MM.1S (cell line): ENCODE measurements at regions not wholly inside any gene's neighbourhood (a gene's known extent, or its start where the extent isn't known, plus 50 kb on each side); places are given as distances from the start of the nearest gene placed in this dataset.

Experiments
- DNase-seq: peaks from one replicate; pipeline ENCODE4 v3.0.0-alpha.2; 2015
- H2AFZ ChIP-seq: fragments of 300-600 bp; sonication (generic); 2 replicates; pipeline ENCODE4 v1.6.0; 2016; ENCODE audit warnings: antibody characterized with exemption, low read length
- H3F3A ChIP-seq: fragments of 300-600 bp; sonication (generic); 2 replicates; pipeline ENCODE4 v1.6.1; 2016; ENCODE audit warnings: mild to moderate bottlenecking, antibody characterized with exemption, low read length, moderate library complexity, mixed read lengths; ENCODE audit not compliant: insufficient read depth
- H3K27ac ChIP-seq: fragments of 300-600 bp; sonication (generic); 2 replicates; pipeline ENCODE4 v1.5.1; 2016; ENCODE audit warnings: mild to moderate bottlenecking, low read length
- H3K27me3 ChIP-seq: fragments of 300-600 bp; sonication (generic); replicated peaks from 2 replicates; pipeline ENCODE4 v1.6.0; 2016; ENCODE audit warnings: low read length; ENCODE audit not compliant: insufficient read depth
- H3K36me3 ChIP-seq: fragments of 300-600 bp; sonication (generic); replicated peaks from 2 replicates; pipeline ENCODE4 v1.6.1; 2016; ENCODE audit warnings: mild to moderate bottlenecking, low read length, mixed read lengths; ENCODE audit not compliant: insufficient read depth
- H3K4me1 ChIP-seq: fragments of 300-600 bp; sonication (generic); 2 replicates; pipeline ENCODE4 v1.6.1; 2016; ENCODE audit warnings: low read length, mixed read lengths
- H3K4me2 ChIP-seq: fragments of 300-600 bp; sonication (generic); 2 replicates; pipeline ENCODE4 v1.6.0; 2016; ENCODE audit warnings: low read depth, low read length
- H3K4me3 ChIP-seq: fragments of 300-600 bp; sonication (generic); 2 replicates; pipeline ENCODE4 v1.5.1; 2016; ENCODE audit warnings: low read length, mixed read lengths
- H3K79me2 ChIP-seq: fragments of 300-600 bp; sonication (generic); 2 replicates; pipeline ENCODE4 v1.6.1; 2016; ENCODE audit warnings: mixed run types, low read length, mixed read lengths
- H3K9ac ChIP-seq: fragments of 300-600 bp; sonication (generic); 2 replicates; pipeline ENCODE4 v1.6.1; 2016; ENCODE audit warnings: low read length, mixed read lengths
- H3K9me2 ChIP-seq: fragments of 300-600 bp; sonication (generic); replicated peaks from 2 replicates; pipeline ENCODE4 v1.6.1; 2016; ENCODE audit warnings: mild to moderate bottlenecking, low read length, mixed read lengths; ENCODE audit not compliant: insufficient read depth
- H3K9me3 ChIP-seq: fragments of 300-600 bp; sonication (generic); replicated peaks from 2 replicates; pipeline ENCODE4 v1.6.1; 2016; ENCODE audit warnings: mild to moderate bottlenecking, low read length, mixed read lengths; ENCODE audit not compliant: insufficient read depth
- H4K20me1 ChIP-seq: fragments of 300-600 bp; sonication (generic); 2 replicates; pipeline ENCODE4 v1.6.1; 2016; ENCODE audit warnings: mild to moderate bottlenecking, low read length, moderate library complexity, mixed read lengths; ENCODE audit not compliant: insufficient read depth
- CTCF ChIP-seq: fragments of 300-600 bp; sonication (generic); IDR thresholded peaks from 2 replicates; pipeline ENCODE4 v1.5.1; 2016; ENCODE audit warnings: antibody characterized with exemption, low read length, mixed read lengths
- EZH2 ChIP-seq: fragments of 300-600 bp; sonication (generic); optimal IDR thresholded peaks from 2 replicates; pipeline ENCODE3; 2017; ENCODE audit warnings: low read depth, mild to moderate bottlenecking, antibody characterized with exemption, low read length, mixed read lengths
- EZH2phosphoT487 ChIP-seq: fragments of 300-600 bp; sonication (generic); IDR thresholded peaks from 2 replicates; pipeline ENCODE4 v1.6.1; 2018; ENCODE audit warnings: antibody characterized with exemption, low read length

- no peak overlapping the region for H3K4me3 ChIP-seq
- no peaks in the 10 kb centered on the region for H3K27me3 ChIP-seq
- TF ChIP-seq EZH2, result no peak
- TF ChIP-seq CTCF, result no peak
- TF ChIP-seq EZH2phosphoT487, result no peak
- no peak overlapping the region for H2AFZ ChIP-seq
- H4K20me1 ChIP-seq, result no peaks in the 10 kb centered on the region
- H3K4me1 ChIP-seq, result no peaks in the 10 kb centered on the region
- no peaks in the 10 kb centered on the region for H3K79me2 ChIP-seq
- H3K9me2 ChIP-seq, result no peaks in the 10 kb centered on the region
- H3K9me3 ChIP-seq, result no peaks in the 10 kb centered on the region
- no peak for DNase-seq
- no peak overlapping the region for H3K4me2 ChIP-seq
- H3K27ac ChIP-seq, result no peak overlapping the region
- H3F3A ChIP-seq, result no peaks in the 10 kb centered on the region
- no peak overlapping the region for H3K9ac ChIP-seq
- H3K36me3 ChIP-seq, result no peaks in the 10 kb centered on the region
Observed at GRCh38 chrX:97931586-97931985, 1047.9 kb downstream of the RPA4 start.

GRCh38 chrX:97936296-97936695, 1052.6 kb downstream of the RPA4 start:
- H3K9me3 ChIP-seq, result no peaks in the 10 kb centered on the region
- H3K9me2 ChIP-seq, result no peaks in the 10 kb centered on the region
- no peaks in the 10 kb centered on the region for H4K20me1 ChIP-seq
- H3K79me2 ChIP-seq, result no peaks in the 10 kb centered on the region
- no peak overlapping the region for H3K4me2 ChIP-seq
- H2AFZ ChIP-seq, result no peak overlapping the region
- DNase-seq, result no peak
- TF ChIP-seq EZH2phosphoT487, result no peak
- no peak for TF ChIP-seq EZH2
- TF ChIP-seq CTCF, result no peak
- no peak overlapping the region for H3K27ac ChIP-seq
- no peaks in the 10 kb centered on the region for H3K27me3 ChIP-seq
- no peaks in the 10 kb centered on the region for H3K36me3 ChIP-seq
- H3K4me1 ChIP-seq, result no peaks in the 10 kb centered on the region
- no peak overlapping the region for H3K4me3 ChIP-seq
- H3K9ac ChIP-seq, result no peak overlapping the region
- H3F3A ChIP-seq, result no peaks in the 10 kb centered on the region

DNA sequence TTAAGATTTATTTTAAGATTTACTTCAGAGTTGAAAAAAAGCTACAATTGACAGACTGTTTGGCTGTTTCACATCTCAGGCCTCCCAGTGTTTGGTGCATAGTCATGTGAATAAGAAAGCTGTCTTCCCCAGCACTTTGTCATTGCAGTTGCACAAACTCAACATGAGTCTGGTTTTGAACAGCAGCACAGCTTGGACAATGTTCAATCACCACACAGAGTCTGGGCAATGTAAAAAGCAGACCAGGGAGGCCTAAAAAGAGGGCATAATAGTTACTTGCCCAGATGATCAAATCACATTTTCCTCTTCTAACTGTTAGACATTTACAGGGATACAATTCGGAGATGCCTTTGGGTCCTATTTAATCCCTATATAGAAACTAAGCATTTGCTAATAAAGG, 1055.0 kb downstream of the RPA4 start:
- H3K27me3 ChIP-seq, result no peaks in the 10 kb centered on the region
- H3K9me3 ChIP-seq, result no peaks in the 10 kb centered on the region
- no peak overlapping the region for H3K4me3 ChIP-seq
- H3K9ac ChIP-seq, result no peak overlapping the region
- no peak overlapping the region for H3K27ac ChIP-seq
- H3K79me2 ChIP-seq, result no peaks in the 10 kb centered on the region
- H4K20me1 ChIP-seq, result no peaks in the 10 kb centered on the region
- H3K4me2 ChIP-seq, result no peak overlapping the region
- H3K4me1 ChIP-seq, result no peaks in the 10 kb centered on the region
- DNase-seq, result no peak
- H3K36me3 ChIP-seq, result no peaks in the 10 kb centered on the region
- TF ChIP-seq CTCF, result no peak
- TF ChIP-seq EZH2phosphoT487, result no peak
- H3F3A ChIP-seq, result no peaks in the 10 kb centered on the region
- H2AFZ ChIP-seq, result no peak overlapping the region
- H3K9me2 ChIP-seq, result no peaks in the 10 kb centered on the region
